MM.1S (cell line): ENCODE measurements at regions not wholly inside any gene's neighbourhood (a gene's known extent, or its start where the extent isn't known, plus 50 kb on each side); places are given as distances from the start of the nearest gene placed in this dataset.
"Not testable (repeated sequence)": the region's sequence is repeated elsewhere in the genome, so short reads cannot be mapped to it uniquely, and the experiment has no call there.

ENCODE experiments used
- DNase-seq: peaks from one replicate; pipeline ENCODE4 v3.0.0-alpha.2; 2015
- H2AFZ ChIP-seq: fragments of 300-600 bp; sonication (generic); 2 replicates; pipeline ENCODE4 v1.6.0; 2016; ENCODE audit warnings: antibody characterized with exemption, low read length
- H3F3A ChIP-seq: fragments of 300-600 bp; sonication (generic); 2 replicates; pipeline ENCODE4 v1.6.1; 2016; ENCODE audit warnings: mild to moderate bottlenecking, antibody characterized with exemption, low read length, moderate library complexity, mixed read lengths; ENCODE audit not compliant: insufficient read depth
- H3K27ac ChIP-seq: fragments of 300-600 bp; sonication (generic); 2 replicates; pipeline ENCODE4 v1.5.1; 2016; ENCODE audit warnings: mild to moderate bottlenecking, low read length
- H3K27me3 ChIP-seq: fragments of 300-600 bp; sonication (generic); replicated peaks from 2 replicates; pipeline ENCODE4 v1.6.0; 2016; ENCODE audit warnings: low read length; ENCODE audit not compliant: insufficient read depth
- H3K36me3 ChIP-seq: fragments of 300-600 bp; sonication (generic); replicated peaks from 2 replicates; pipeline ENCODE4 v1.6.1; 2016; ENCODE audit warnings: mild to moderate bottlenecking, low read length, mixed read lengths; ENCODE audit not compliant: insufficient read depth
- H3K4me1 ChIP-seq: fragments of 300-600 bp; sonication (generic); 2 replicates; pipeline ENCODE4 v1.6.1; 2016; ENCODE audit warnings: low read length, mixed read lengths
- H3K4me2 ChIP-seq: fragments of 300-600 bp; sonication (generic); 2 replicates; pipeline ENCODE4 v1.6.0; 2016; ENCODE audit warnings: low read depth, low read length
- H3K4me3 ChIP-seq: fragments of 300-600 bp; sonication (generic); 2 replicates; pipeline ENCODE4 v1.5.1; 2016; ENCODE audit warnings: low read length, mixed read lengths
- H3K79me2 ChIP-seq: fragments of 300-600 bp; sonication (generic); 2 replicates; pipeline ENCODE4 v1.6.1; 2016; ENCODE audit warnings: mixed run types, low read length, mixed read lengths
- H3K9ac ChIP-seq: fragments of 300-600 bp; sonication (generic); 2 replicates; pipeline ENCODE4 v1.6.1; 2016; ENCODE audit warnings: low read length, mixed read lengths
- H3K9me2 ChIP-seq: fragments of 300-600 bp; sonication (generic); replicated peaks from 2 replicates; pipeline ENCODE4 v1.6.1; 2016; ENCODE audit warnings: mild to moderate bottlenecking, low read length, mixed read lengths; ENCODE audit not compliant: insufficient read depth
- H3K9me3 ChIP-seq: fragments of 300-600 bp; sonication (generic); replicated peaks from 2 replicates; pipeline ENCODE4 v1.6.1; 2016; ENCODE audit warnings: mild to moderate bottlenecking, low read length, mixed read lengths; ENCODE audit not compliant: insufficient read depth
- H4K20me1 ChIP-seq: fragments of 300-600 bp; sonication (generic); 2 replicates; pipeline ENCODE4 v1.6.1; 2016; ENCODE audit warnings: mild to moderate bottlenecking, low read length, moderate library complexity, mixed read lengths; ENCODE audit not compliant: insufficient read depth
- CTCF ChIP-seq: fragments of 300-600 bp; sonication (generic); IDR thresholded peaks from 2 replicates; pipeline ENCODE4 v1.5.1; 2016; ENCODE audit warnings: antibody characterized with exemption, low read length, mixed read lengths
- EZH2 ChIP-seq: fragments of 300-600 bp; sonication (generic); optimal IDR thresholded peaks from 2 replicates; pipeline ENCODE3; 2017; ENCODE audit warnings: low read depth, mild to moderate bottlenecking, antibody characterized with exemption, low read length, mixed read lengths
- EZH2phosphoT487 ChIP-seq: fragments of 300-600 bp; sonication (generic); IDR thresholded peaks from 2 replicates; pipeline ENCODE4 v1.6.1; 2018; ENCODE audit warnings: antibody characterized with exemption, low read length

GRCh38 chr1:200288226-200288625, 121.6 kb downstream of the ZNF281 start:
- no peaks in the 10 kb centered on the region for H3K9me2 ChIP-seq

GRCh38 chr1:200284236-200284635, 125.6 kb downstream of the ZNF281 start:
- H3K79me2 ChIP-seq, H3K4me1 ChIP-seq, H3K27ac ChIP-seq: not testable (repeated sequence)

More at GRCh38 chr1:200288226-200288625, 121.6 kb downstream of the ZNF281 start:
- DNase-seq = no peak
- Histone ChIP-seq H3K4me3 (no peak overlapping the region), H3K79me2 (no peaks in the 10 kb centered on the region), H3K27me3 (no peaks in the 10 kb centered on the region), H3K9me3 (no peaks in the 10 kb centered on the region), H3K9ac (no peak overlapping the region), H3K36me3 (no peaks in the 10 kb centered on the region), H4K20me1 (no peaks in the 10 kb centered on the region), H3F3A (no peaks in the 10 kb centered on the region), H3K4me1 (no peaks in the 10 kb centered on the region), H2AFZ (no peak overlapping the region), H3K4me2 (no peak overlapping the region), H3K27ac (no peak overlapping the region)
- TF ChIP-seq EZH2 (no peak), CTCF (no peak), EZH2phosphoT487 (no peak)

DNA sequence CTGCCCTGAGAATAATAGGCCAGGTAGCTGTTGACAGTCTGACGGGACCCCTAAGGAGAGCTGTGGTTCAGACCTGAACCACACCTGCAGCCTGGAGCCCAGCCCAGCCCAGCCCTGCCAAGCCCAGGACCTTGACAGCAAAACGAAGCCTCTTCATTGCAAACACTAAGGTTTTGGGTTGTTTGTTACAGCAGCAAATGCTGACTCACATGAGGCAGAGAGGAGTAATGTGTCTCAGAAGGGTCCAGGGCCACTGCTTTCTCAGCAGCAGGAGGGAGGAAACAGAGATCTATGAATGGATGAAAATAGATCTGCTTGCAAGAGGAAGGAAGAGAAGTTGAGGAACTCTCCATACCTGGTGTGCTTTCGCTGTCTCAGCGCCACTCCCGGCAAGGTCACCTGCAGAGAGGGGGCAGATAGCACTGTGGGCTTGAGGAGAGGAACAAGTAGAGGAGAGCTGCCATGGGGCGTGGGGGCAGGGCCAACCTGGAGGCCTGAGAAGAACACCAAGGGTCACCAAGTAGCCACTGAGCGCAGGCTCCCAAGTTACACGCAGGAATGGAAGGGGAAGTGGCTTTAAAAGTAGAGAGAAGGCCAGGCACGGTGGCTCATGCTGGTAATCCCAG, 127.2 kb downstream of the ZNF281 start:
- no peaks in the 10 kb centered on the region for H3K4me1 ChIP-seq
- peak overlapping the region; percentile 47 for H2AFZ ChIP-seq
- H3F3A ChIP-seq = 0 out of 2 replicates have a peak, but pooled peaks cover 2% of the 10 kb centered on the region
- H3K9ac ChIP-seq = no peak overlapping the region
- H3K36me3 ChIP-seq = no peaks in the 10 kb centered on the region
- TF ChIP-seq EZH2phosphoT487 = no peak
- TF ChIP-seq CTCF = no peak
- no peak for TF ChIP-seq EZH2
- H3K27me3 ChIP-seq = no peaks in the 10 kb centered on the region
- peak; percentile 40 for DNase-seq
- H3K27ac ChIP-seq = no peak overlapping the region
- H3K9me2 ChIP-seq = no peaks in the 10 kb centered on the region
- no peaks in the 10 kb centered on the region for H3K79me2 ChIP-seq
- H3K9me3 ChIP-seq = no peaks in the 10 kb centered on the region
- H4K20me1 ChIP-seq = no peaks in the 10 kb centered on the region
- no peak overlapping the region for H3K4me3 ChIP-seq
- H3K4me2 ChIP-seq = no peak overlapping the region

More at GRCh38 chr1:200284236-200284635, 125.6 kb downstream of the ZNF281 start:
- H3F3A ChIP-seq, DNase-seq, H3K9me2 ChIP-seq, H2AFZ ChIP-seq, H3K4me3 ChIP-seq, H3K9ac ChIP-seq, H3K9me3 ChIP-seq, H3K27me3 ChIP-seq, H3K36me3 ChIP-seq, H4K20me1 ChIP-seq, H3K4me2 ChIP-seq: not testable (repeated sequence)

DNA sequence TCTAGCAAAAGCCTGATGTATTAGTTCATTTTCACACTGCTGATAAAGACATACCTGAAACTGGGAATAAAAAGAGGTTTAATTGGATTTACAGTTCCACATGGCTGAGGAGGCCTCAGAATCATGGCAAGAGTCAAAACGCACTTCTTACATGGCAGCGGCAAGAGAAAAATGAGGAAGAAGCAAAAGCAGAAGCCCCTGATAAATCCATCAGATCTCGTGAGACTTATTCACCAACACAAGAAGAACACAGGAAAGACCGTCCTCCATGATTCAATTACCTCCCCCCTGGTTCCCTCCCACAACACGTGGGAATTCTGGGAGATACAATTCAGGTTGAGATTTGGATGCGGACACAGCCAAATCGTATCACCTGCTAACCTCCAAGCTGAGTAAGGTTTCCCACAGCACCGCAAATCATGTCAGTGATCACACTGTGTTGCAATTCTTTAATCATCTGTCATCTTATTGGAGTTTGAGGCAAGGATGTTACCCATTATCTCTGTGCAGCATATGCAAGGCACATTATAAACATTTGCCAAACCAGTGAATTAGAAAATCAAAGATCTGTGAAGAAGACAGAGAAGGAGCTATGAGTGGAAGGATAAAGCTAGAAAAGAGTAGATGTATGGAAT, 128.5 kb downstream of the ZNF281 start:
- no peak overlapping the region for H3K27ac ChIP-seq
- H3K27me3 ChIP-seq = no peaks in the 10 kb centered on the region
- no peak for DNase-seq
- 0 out of 2 replicates have a peak, but pooled peaks cover 2% of the 10 kb centered on the region for H3F3A ChIP-seq
- no peaks in the 10 kb centered on the region for H3K36me3 ChIP-seq
- TF ChIP-seq EZH2 (no peak), EZH2phosphoT487 (no peak), CTCF (no peak)
- no peak overlapping the region for H3K4me2 ChIP-seq
- H2AFZ ChIP-seq = no peak overlapping the region
- H3K9me2 ChIP-seq = no peaks in the 10 kb centered on the region
- H3K79me2 ChIP-seq = no peaks in the 10 kb centered on the region
- no peak overlapping the region for H3K9ac ChIP-seq
- no peak overlapping the region for H3K4me3 ChIP-seq
- no peaks in the 10 kb centered on the region for H3K9me3 ChIP-seq
- no peaks in the 10 kb centered on the region for H3K4me1 ChIP-seq
- no peaks in the 10 kb centered on the region for H4K20me1 ChIP-seq
